ENCODE measurements at regions not wholly inside any gene's neighbourhood (a gene's known extent, or its start where the extent isn't known, plus 50 kb on each side); places are given as distances from the start of the nearest gene placed in this dataset.

DNA sequence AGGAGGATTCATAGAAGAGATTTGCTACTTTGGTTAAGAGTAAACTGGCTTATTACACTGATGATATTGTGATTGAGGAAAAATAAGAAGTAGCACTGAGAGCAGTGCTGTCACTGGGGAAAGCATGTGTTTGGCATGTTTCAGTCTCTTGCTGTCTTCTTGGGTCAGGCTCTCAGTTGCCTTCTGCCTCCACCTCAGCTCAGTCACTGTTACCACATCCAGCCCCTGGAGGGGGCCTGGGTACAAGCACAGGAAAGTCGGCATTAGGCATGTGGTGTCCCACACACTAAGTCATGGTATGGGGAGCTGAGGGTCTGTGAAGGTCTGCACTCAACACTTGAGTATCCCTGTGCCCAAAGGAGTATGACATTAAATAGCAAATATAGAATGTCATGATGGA lies 958.3 kb upstream of the CDH9 start:
- TF ChIP-seq, protein P1, sequence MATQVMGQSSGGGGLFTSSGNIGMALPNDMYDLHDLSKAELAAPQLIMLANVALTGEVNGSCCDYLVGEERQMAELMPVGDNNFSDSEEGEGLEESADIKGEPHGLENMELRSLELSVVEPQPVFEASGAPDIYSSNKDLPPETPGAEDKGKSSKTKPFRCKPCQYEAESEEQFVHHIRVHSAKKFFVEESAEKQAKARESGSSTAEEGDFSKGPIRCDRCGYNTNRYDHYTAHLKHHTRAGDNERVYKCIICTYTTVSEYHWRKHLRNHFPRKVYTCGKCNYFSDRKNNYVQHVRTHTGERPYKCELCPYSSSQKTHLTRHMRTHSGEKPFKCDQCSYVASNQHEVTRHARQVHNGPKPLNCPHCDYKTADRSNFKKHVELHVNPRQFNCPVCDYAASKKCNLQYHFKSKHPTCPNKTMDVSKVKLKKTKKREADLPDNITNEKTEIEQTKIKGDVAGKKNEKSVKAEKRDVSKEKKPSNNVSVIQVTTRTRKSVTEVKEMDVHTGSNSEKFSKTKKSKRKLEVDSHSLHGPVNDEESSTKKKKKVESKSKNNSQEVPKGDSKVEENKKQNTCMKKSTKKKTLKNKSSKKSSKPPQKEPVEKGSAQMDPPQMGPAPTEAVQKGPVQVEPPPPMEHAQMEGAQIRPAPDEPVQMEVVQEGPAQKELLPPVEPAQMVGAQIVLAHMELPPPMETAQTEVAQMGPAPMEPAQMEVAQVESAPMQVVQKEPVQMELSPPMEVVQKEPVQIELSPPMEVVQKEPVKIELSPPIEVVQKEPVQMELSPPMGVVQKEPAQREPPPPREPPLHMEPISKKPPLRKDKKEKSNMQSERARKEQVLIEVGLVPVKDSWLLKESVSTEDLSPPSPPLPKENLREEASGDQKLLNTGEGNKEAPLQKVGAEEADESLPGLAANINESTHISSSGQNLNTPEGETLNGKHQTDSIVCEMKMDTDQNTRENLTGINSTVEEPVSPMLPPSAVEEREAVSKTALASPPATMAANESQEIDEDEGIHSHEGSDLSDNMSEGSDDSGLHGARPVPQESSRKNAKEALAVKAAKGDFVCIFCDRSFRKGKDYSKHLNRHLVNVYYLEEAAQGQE (IDR thresholded peaks at IDR 0.05; ENCODE audit: low read depth) = no peak
- TF ChIP-seq TAF1 (IDR thresholded peaks at IDR 0.05; ENCODE audit: low read depth) = no peak
- TF ChIP-seq, protein P2, sequence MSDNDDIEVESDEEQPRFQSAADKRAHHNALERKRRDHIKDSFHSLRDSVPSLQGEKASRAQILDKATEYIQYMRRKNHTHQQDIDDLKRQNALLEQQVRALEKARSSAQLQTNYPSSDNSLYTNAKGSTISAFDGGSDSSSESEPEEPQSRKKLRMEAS (IDR thresholded peaks at IDR 0.05) = no peak
- TF ChIP-seq FOXM1 (IDR thresholded peaks at IDR 0.05; ENCODE audit: borderline replicate concordance, low read depth) = no peak
- TF ChIP-seq CEBPB (IDR thresholded peaks at IDR 0.05) = no peak
- TF ChIP-seq EP300 (IDR thresholded peaks at IDR 0.05; ENCODE audit: borderline replicate concordance) = no peak
- no peak for TF ChIP-seq TCF12 (IDR thresholded peaks at IDR 0.05; ENCODE audit: low read depth)
- no peak for TF ChIP-seq EGR1 (IDR thresholded peaks at IDR 0.05)

All from Ishikawa (cell line).